D721Med (cell line): ENCODE measurements at regions not wholly inside any gene's neighbourhood (a gene's known extent, or its start where the extent isn't known, plus 50 kb on each side); places are given as distances from the start of the nearest gene placed in this dataset.

Experiments used
- DNase-seq: peaks from one replicate; pipeline ENCODE4 v3.0.0; 2011; ENCODE audit warnings: low spot score; ENCODE audit not compliant: insufficient read length
- FAIRE-seq: peaks from 2 replicates; lab custom pipeline; 2011; peaks lifted over from hg19 to GRCh38; lab: Jason Lieb, UNC
- CTCF ChIP-seq: IDR thresholded peaks from 2 replicates; pipeline ENCODE4 v1.5.1; 2012; ENCODE audit warnings: mild to moderate bottlenecking, control low read depth; ENCODE audit not compliant: insufficient read depth; ENCODE audit errors: missing control alignments

GRCh38 chr10:8768341-8768740 is 713.9 kb downstream of the GATA3 start:
- DNase-seq: no peak
- no peak for FAIRE-seq
- no peak for TF ChIP-seq CTCF

GRCh38 chr10:8768852-8769251 is 714.4 kb downstream of the GATA3 start:
- TF ChIP-seq CTCF: no peak
- DNase-seq (no peak), FAIRE-seq (no peak)

GRCh38 chr10:8776926-8777622 is 722.6 kb downstream of the GATA3 start:
- no peak for FAIRE-seq
- no peak for DNase-seq
- no peak for TF ChIP-seq CTCF

GRCh38 chr10:8778713-8779112 is 724.2 kb downstream of the GATA3 start:
- DNase-seq: no peak
- FAIRE-seq: no peak
- TF ChIP-seq CTCF: no peak

- FAIRE-seq: no peak
- no peak for TF ChIP-seq CTCF
Observed at GRCh38 chr10:8787649-8788048, 733.2 kb downstream of the GATA3 start.

GRCh38 chr10:8790390-8790789 is 735.9 kb downstream of the GATA3 start:
- DNase-seq (no peak), FAIRE-seq (no peak)
- TF ChIP-seq CTCF: no peak

More at GRCh38 chr10:8787649-8788048, 733.2 kb downstream of the GATA3 start:
- DNase-seq: no peak

- TF ChIP-seq CTCF: no peak
- FAIRE-seq (no peak), DNase-seq (no peak)
Observed at GRCh38 chr10:8794860-8795259, 740.4 kb downstream of the GATA3 start.
